ENCODE measurements at regions not wholly inside any gene's neighbourhood (a gene's known extent, or its start where the extent isn't known, plus 50 kb on each side); places are given as distances from the start of the nearest gene placed in this dataset.

DNA sequence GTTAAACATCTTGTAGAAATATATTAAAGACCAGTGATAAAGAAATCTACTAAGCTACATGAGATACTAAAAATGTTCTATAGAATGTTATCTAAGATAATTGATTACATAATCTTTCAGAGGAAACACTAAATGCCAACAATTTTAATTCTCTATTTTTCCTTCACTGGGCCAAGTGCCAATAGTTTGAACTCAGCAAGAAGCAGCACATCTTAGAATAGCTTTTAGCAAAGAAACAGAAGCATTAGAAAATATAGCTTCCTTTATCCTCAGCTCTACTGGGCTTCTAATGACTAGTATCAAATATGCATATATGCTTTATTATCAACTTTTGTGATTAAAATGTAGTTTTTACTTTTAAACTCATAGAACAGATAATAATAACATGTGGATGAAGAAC, 461.4 kb upstream of the USP15 start:
- H3K36me3 ChIP-seq (replicated peaks in 1 of 2; ENCODE audit: insufficient read depth in 1 of 2, low read depth in 2 of 2): no peaks in the 10 kb centered on the region
- H3K27me3 ChIP-seq: no peaks in the 10 kb centered on the region
- no peaks in the 10 kb centered on the region for H3K4me1 ChIP-seq
- H3K27ac ChIP-seq: no peak overlapping the region
- intact Hi-C loops (cut with DNase I): no loop called here
- H3K4me3 ChIP-seq: no peak overlapping the region
- no peaks in the 10 kb centered on the region for H3K9me3 ChIP-seq
- DNase-seq (no peak), ATAC-seq (no peak)
- TF ChIP-seq, protein P1, sequence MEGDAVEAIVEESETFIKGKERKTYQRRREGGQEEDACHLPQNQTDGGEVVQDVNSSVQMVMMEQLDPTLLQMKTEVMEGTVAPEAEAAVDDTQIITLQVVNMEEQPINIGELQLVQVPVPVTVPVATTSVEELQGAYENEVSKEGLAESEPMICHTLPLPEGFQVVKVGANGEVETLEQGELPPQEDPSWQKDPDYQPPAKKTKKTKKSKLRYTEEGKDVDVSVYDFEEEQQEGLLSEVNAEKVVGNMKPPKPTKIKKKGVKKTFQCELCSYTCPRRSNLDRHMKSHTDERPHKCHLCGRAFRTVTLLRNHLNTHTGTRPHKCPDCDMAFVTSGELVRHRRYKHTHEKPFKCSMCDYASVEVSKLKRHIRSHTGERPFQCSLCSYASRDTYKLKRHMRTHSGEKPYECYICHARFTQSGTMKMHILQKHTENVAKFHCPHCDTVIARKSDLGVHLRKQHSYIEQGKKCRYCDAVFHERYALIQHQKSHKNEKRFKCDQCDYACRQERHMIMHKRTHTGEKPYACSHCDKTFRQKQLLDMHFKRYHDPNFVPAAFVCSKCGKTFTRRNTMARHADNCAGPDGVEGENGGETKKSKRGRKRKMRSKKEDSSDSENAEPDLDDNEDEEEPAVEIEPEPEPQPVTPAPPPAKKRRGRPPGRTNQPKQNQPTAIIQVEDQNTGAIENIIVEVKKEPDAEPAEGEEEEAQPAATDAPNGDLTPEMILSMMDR (IDR thresholded peaks at IDR 0.05): no peak
- no peak for TF ChIP-seq POLR2A (IDR thresholded peaks at IDR 0.05)

DNA sequence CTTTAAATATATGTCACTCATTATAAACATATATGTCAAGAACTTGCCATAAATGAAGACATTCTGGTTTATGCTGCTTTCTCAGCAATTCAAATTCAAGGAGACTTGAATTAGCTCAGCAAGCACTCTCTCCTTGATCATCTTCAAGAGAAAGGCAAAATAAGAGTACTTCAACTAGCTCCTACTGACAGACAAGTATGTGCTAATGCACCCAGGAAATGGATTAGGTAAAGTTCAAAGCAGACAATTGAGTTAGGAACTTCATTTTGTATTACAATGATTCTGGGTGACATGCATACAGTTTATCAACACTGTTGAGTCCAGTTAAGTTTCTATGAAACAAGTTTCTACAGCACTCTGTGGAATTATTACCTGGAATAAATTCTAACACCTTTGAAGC, 455.9 kb upstream of the USP15 start:
- no peaks in the 10 kb centered on the region for H3K36me3 ChIP-seq (replicated peaks in 1 of 2; ENCODE audit: insufficient read depth in 1 of 2, low read depth in 2 of 2)
- H3K9me3 ChIP-seq: no peaks in the 10 kb centered on the region
- H3K4me1 ChIP-seq: no peaks in the 10 kb centered on the region
- TF ChIP-seq POLR2A (IDR thresholded peaks at IDR 0.05): no peak
- TF ChIP-seq, protein P1 (IDR thresholded peaks at IDR 0.05): no peak
- ATAC-seq (no peak), DNase-seq (no peak)
- no peak overlapping the region for H3K27ac ChIP-seq
- intact Hi-C loops (cut with DNase I): no loop called here
- no peak overlapping the region for H3K4me3 ChIP-seq
- no peaks in the 10 kb centered on the region for H3K27me3 ChIP-seq

DNA sequence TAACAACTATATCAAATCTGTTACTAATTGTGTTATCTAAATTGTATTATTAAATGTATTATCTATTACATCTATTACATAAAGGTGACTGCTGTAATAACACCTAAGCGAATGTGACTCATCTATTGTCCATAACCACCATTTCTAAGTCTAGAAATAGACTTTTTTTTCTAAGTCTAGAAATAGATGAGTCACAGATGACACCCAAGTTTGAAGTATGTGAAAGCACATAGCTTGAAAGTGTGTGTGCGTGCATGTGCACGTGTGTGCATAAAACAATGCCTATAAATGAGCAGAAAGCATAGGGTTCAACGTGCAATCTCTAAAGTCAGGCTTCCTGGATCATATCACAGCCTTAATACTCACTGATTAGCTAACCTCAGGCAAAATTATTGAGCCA, 451.3 kb upstream of the USP15 start:
- H3K27me3 ChIP-seq: no peaks in the 10 kb centered on the region
- H3K27ac ChIP-seq: no peak overlapping the region
- no peaks in the 10 kb centered on the region for H3K36me3 ChIP-seq (replicated peaks in 1 of 2; ENCODE audit: insufficient read depth in 1 of 2, low read depth in 2 of 2)
- H3K4me3 ChIP-seq: no peak overlapping the region
- H3K9me3 ChIP-seq: no peaks in the 10 kb centered on the region
- no peaks in the 10 kb centered on the region for H3K4me1 ChIP-seq
- DNase-seq (no peak), ATAC-seq (no peak)
- intact Hi-C loops (cut with DNase I): no loop called here
- TF ChIP-seq, protein P1 (IDR thresholded peaks at IDR 0.05): no peak
- TF ChIP-seq POLR2A (IDR thresholded peaks at IDR 0.05): no peak
- WGBS, 2 donors: 76 to 81% methylated on average over 4 of the region's 4 CpGs

DNA sequence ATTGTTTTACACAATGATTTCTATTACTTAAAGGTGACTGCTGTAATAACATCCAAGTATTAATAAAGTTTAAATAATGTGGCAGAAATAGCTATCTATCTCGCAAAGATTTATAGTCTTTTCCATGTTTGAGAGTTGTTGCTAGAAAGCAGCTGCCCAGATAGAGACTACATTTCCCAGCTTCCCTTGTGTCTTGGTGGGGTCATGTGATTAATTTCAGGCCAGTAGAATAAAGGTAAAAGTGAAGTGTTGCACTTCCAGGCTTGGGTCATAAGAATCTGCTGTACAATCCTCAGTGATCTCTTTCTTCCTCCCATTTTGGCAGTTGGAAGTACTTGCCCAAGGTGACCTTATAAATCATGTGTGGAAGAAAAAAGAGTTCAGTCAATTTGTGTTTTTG, 449.7 kb upstream of the USP15 start:
- Histone ChIP-seq H3K27me3 (no peaks in the 10 kb centered on the region), H3K4me1 (no peaks in the 10 kb centered on the region), H3K36me3 (replicated peaks in 1 of 2; ENCODE audit: insufficient read depth in 1 of 2, low read depth in 2 of 2) (no peaks in the 10 kb centered on the region), H3K27ac (no peak overlapping the region), H3K4me3 (no peak overlapping the region), H3K9me3 (no peaks in the 10 kb centered on the region)
- TF ChIP-seq POLR2A (IDR thresholded peaks at IDR 0.05): no peak
- TF ChIP-seq, protein P1 (IDR thresholded peaks at IDR 0.05): no peak
- intact Hi-C loops (cut with DNase I): no loop called here
- DNase-seq (no peak), ATAC-seq (no peak)
- WGBS, 2 donors: 75 to 81% methylated on average over 1 of the region's 1 CpG

- ATAC-seq: no peak
- TF ChIP-seq, protein P1 (IDR thresholded peaks at IDR 0.05): no peak
- TF ChIP-seq POLR2A (IDR thresholded peaks at IDR 0.05): no peak
Measured at GRCh38 chr12:61821381-61821780, 438.8 kb upstream of the USP15 start.

More at GRCh38 chr12:61821381-61821780, 438.8 kb upstream of the USP15 start:
- Histone ChIP-seq H3K9me3 (no peaks in the 10 kb centered on the region), H3K4me1 (no peaks in the 10 kb centered on the region), H3K27me3 (no peaks in the 10 kb centered on the region), H3K36me3 (replicated peaks in 1 of 2; ENCODE audit: insufficient read depth in 1 of 2, low read depth in 2 of 2) (no peaks in the 10 kb centered on the region), H3K27ac (no peak overlapping the region), H3K4me3 (no peak overlapping the region)
- intact Hi-C loops (cut with DNase I): no loop called here
- DNase-seq: no peak
